HepG2 (cell line): ENCODE measurements at regions not wholly inside any gene's neighbourhood (a gene's known extent, or its start where the extent isn't known, plus 50 kb on each side); places are given as distances from the start of the nearest gene placed in this dataset.

ENCODE experiments used
- HOXD1 ChIP-seq: sonication (generic); formaldehyde crosslinking; IDR thresholded peaks from 2 replicates; pipeline ENCODE4 v1.5.0; 2020; ENCODE audit warnings: missing genetic modification reagents
- NFKB2 ChIP-seq: sonication (generic); formaldehyde crosslinking; IDR thresholded peaks from 2 replicates; pipeline ENCODE4 v1.4.0; 2020; ENCODE audit warnings: missing genetic modification reagents, borderline replicate concordance
- NR1H2 ChIP-seq: sonication (generic); formaldehyde crosslinking; IDR thresholded peaks from 2 replicates; pipeline ENCODE4 v1.8.1; 2022; ENCODE audit warnings: low read depth, missing genetic modification reagents, borderline replicate concordance
- SP4 ChIP-seq: sonication (generic); formaldehyde crosslinking; IDR thresholded peaks from 2 replicates; pipeline ENCODE4 v1.8.1; 2023; ENCODE audit warnings: mild to moderate bottlenecking, missing genetic modification reagents
- ZFP90 ChIP-seq: sonication (generic); formaldehyde crosslinking; IDR thresholded peaks from 2 replicates; pipeline ENCODE4 v1.8.0; 2022; ENCODE audit warnings: missing genetic modification reagents, mild to moderate bottlenecking, inconsistent platforms, borderline replicate concordance
- ZFYVE20 ChIP-seq: sonication (generic); formaldehyde crosslinking; IDR thresholded peaks from 2 replicates; pipeline ENCODE4 v1.8.0; 2023; ENCODE audit warnings: low read depth, mild to moderate bottlenecking, moderate library complexity, missing genetic modification reagents, borderline replicate concordance
- ZHX2 ChIP-seq, 2 experiments: sonication (generic) in 1 of 2; formaldehyde crosslinking in 1 of 2; IDR thresholded peaks; 2 replicates each; pipeline versions ENCODE4 v1.6.1 to v1.9.0; 2014 to 2022; ENCODE audit warnings: antibody characterized with exemption in 1 of 2, borderline replicate concordance in 1 of 2, inconsistent platforms in 1 of 2, low read depth in 1 of 2, missing genetic modification reagents in 1 of 2
- ZNF253 ChIP-seq: sonication (generic); formaldehyde crosslinking; IDR thresholded peaks from 2 replicates; pipeline ENCODE4 v1.8.0; 2022; ENCODE audit warnings: mild to moderate bottlenecking, missing genetic modification reagents, borderline replicate concordance
- ZNF512B ChIP-seq: sonication (generic); formaldehyde crosslinking; IDR thresholded peaks from 2 replicates; pipeline ENCODE4 v1.5.1; 2020; ENCODE audit warnings: missing genetic modification reagents, mild to moderate bottlenecking, borderline replicate concordance
- ZNF564 ChIP-seq: sonication (generic); formaldehyde crosslinking; IDR thresholded peaks from 2 replicates; pipeline ENCODE4 v1.8.1; 2023; ENCODE audit warnings: mild to moderate bottlenecking, missing genetic modification reagents
- TF ChIP-seq, protein P1 (sequence below): sonication (generic); formaldehyde crosslinking; conservative IDR thresholded peaks from 2 replicates; pipeline ENCODE4 v1.4.0; 2020; ENCODE audit warnings: missing genetic modification reagents
- TF ChIP-seq, protein P2 (sequence below): IDR thresholded peaks from 2 replicates; pipeline ENCODE4 v1.6.1; 2012; ENCODE audit warnings: low read length, improper control_type of control experiment

DNA sequence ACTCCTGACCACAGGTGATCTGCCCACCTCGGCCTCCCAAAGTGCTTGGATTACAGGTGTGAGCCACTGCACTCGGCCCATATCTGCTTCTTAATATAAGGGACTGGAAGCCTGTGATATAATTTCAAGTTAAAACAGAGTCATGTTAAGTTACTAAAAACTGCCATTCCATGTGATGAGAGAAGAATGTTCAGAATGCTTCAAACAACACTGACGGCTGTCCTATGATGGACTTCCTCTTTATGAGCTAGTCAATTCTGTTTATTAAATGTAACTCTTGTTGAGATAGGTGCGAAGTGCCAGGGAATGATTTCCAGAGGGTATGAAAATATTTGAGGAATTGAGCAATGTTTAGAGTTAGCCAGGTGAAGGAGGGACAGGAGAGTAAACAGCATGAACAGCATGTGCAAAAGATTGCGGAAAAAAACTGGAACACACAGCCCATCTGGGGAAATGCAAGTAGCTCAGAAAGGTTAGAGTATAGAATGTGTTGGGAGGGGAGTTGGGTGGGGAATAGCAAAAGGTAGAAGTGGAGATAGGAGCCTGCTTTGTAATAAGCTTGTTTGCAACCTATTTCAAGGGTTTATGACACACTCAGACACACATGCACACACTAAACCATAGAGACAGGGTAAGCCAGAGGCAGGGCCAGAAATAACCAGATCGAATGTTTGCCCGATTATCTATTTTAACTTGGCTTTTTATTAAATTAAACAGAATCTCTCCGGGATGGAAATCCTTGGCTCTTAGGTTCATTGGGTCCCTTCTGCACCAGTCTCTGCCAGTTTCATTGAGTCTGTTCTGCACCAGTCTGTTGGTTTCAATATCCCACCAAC is 135.6 kb upstream of the COX10 start (continued):
- no peak for TF ChIP-seq ZHX2 (IDR thresholded peaks at IDR 0.05; ENCODE audit: low read depth)
- TF ChIP-seq ZHX2 (CRISPR knock-in tag; IDR thresholded peaks at IDR 0.05; ENCODE audit: borderline replicate concordance), result no peak
- no peak for TF ChIP-seq ZNF564 (CRISPR knock-in tag)
- no peak for TF ChIP-seq HOXD1 (CRISPR knock-in tag)
- no peak for TF ChIP-seq NFKB2 (CRISPR knock-in tag)
- no peak for TF ChIP-seq ZFYVE20 (CRISPR knock-in tag)
- TF ChIP-seq SP4, result no peak
- no peak for TF ChIP-seq ZNF253 (CRISPR knock-in tag)
- TF ChIP-seq, protein P1, sequence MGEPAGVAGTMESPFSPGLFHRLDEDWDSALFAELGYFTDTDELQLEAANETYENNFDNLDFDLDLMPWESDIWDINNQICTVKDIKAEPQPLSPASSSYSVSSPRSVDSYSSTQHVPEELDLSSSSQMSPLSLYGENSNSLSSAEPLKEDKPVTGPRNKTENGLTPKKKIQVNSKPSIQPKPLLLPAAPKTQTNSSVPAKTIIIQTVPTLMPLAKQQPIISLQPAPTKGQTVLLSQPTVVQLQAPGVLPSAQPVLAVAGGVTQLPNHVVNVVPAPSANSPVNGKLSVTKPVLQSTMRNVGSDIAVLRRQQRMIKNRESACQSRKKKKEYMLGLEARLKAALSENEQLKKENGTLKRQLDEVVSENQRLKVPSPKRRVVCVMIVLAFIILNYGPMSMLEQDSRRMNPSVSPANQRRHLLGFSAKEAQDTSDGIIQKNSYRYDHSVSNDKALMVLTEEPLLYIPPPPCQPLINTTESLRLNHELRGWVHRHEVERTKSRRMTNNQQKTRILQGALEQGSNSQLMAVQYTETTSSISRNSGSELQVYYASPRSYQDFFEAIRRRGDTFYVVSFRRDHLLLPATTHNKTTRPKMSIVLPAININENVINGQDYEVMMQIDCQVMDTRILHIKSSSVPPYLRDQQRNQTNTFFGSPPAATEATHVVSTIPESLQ, result no peak
- no peak for TF ChIP-seq ZFP90 (CRISPR knock-in tag)
- TF ChIP-seq, protein P2, sequence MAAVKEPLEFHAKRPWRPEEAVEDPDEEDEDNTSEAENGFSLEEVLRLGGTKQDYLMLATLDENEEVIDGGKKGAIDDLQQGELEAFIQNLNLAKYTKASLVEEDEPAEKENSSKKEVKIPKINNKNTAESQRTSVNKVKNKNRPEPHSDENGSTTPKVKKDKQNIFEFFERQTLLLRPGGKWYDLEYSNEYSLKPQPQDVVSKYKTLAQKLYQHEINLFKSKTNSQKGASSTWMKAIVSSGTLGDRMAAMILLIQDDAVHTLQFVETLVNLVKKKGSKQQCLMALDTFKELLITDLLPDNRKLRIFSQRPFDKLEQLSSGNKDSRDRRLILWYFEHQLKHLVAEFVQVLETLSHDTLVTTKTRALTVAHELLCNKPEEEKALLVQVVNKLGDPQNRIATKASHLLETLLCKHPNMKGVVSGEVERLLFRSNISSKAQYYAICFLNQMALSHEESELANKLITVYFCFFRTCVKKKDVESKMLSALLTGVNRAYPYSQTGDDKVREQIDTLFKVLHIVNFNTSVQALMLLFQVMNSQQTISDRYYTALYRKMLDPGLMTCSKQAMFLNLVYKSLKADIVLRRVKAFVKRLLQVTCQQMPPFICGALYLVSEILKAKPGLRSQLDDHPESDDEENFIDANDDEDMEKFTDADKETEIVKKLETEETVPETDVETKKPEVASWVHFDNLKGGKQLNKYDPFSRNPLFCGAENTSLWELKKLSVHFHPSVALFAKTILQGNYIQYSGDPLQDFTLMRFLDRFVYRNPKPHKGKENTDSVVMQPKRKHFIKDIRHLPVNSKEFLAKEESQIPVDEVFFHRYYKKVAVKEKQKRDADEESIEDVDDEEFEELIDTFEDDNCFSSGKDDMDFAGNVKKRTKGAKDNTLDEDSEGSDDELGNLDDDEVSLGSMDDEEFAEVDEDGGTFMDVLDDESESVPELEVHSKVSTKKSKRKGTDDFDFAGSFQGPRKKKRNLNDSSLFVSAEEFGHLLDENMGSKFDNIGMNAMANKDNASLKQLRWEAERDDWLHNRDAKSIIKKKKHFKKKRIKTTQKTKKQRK, result no peak
- no peak for TF ChIP-seq NR1H2
- TF ChIP-seq ZNF512B (CRISPR knock-in tag), result no peak
